A549 (cell line): ENCODE measurements at regions not wholly inside any gene's neighbourhood (a gene's known extent, or its start where the extent isn't known, plus 50 kb on each side); places are given as distances from the start of the nearest gene placed in this dataset.

Experiments
- ATAC-seq, 2 experiments: fragments of 200-7000 bp in 1 of 2; fragments of >200 bp in 1 of 2; cut with Nextera tagmentation in 1 of 2; cut with Tn5 transposase in 1 of 2; 3 replicates each; pipeline versions ENCODE4 v1.8.0 to v1.9.1; 2018 to 2020; ENCODE audit warnings: mild to moderate bottlenecking in 1 of 2, moderate library complexity in 1 of 2
- CTCF ChIA-PET: fragments of 300-600 bp; sonication (Branson Sonifier 250); formaldehyde crosslinking; extraction: SDS; loops from one replicate; lab custom pipeline; 2021; ENCODE audit warnings: antibody characterized with exemption, inconsistent platforms; lab: Yijun Ruan, JAX
- POLR2A ChIA-PET: fragments of 350-600 bp; formaldehyde crosslinking; extraction: SDS; loops from one replicate; lab custom pipeline; 2021; ENCODE audit warnings: antibody characterized with exemption, inconsistent platforms; lab: Yijun Ruan, JAX
- DNase-seq, 2 experiments: peaks; one replicate each; pipeline versions ENCODE4 v3.0.0 to v3.0.0-alpha.2; 2011 to 2016; ENCODE audit warnings: low read depth in 1 of 2, low spot score in 1 of 2
- FAIRE-seq: peaks from 2 replicates; lab custom pipeline; 2011; peaks lifted over from hg19 to GRCh38; lab: Jason Lieb, UNC
- H3K27ac ChIP-seq, 2 experiments: fragments of >200 bp; sonication (Bioruptor Twin); formaldehyde crosslinking; 3 replicates each; pipeline ENCODE4 v1.5.1; 2016 to 2017
- H3K4me1 ChIP-seq: fragments of >200 bp; sonication (Bioruptor Twin); formaldehyde crosslinking; 3 replicates; pipeline ENCODE4 v1.6.1; 2016
- H3K4me2 ChIP-seq: fragments of >200 bp; sonication (Bioruptor Twin); formaldehyde crosslinking; 3 replicates; pipeline ENCODE4 v1.6.1; 2016
- H3K4me3 ChIP-seq: fragments of >200 bp; sonication (Bioruptor Twin); formaldehyde crosslinking; 3 replicates; pipeline ENCODE4 v1.5.1; 2016
- H3K9me3 ChIP-seq: fragments of >200 bp; sonication (Bioruptor Twin); formaldehyde crosslinking; 3 replicates; pipeline ENCODE4 v1.6.1; 2016
- BHLHE40 ChIP-seq: IDR thresholded peaks from 2 replicates; pipeline ENCODE4 v1.6.1; 2012; ENCODE audit warnings: low read depth, low read length, inconsistent platforms
- CBX2 ChIP-seq: fragments of 200-600 bp; sonication (generic); IDR thresholded peaks from 2 replicates; pipeline ENCODE4 v1.6.1; 2016; ENCODE audit warnings: low read depth, mild to moderate bottlenecking, borderline replicate concordance
- CHD2 ChIP-seq: fragments of 150-350 bp; IDR thresholded peaks from 2 replicates; pipeline ENCODE4 v1.6.1; 2014; ENCODE audit warnings: low read length; ENCODE audit not compliant: partially characterized antibody
- EHF ChIP-seq: fragments of 250-450 bp; sonication (Bioruptor Pico); IDR thresholded peaks from 2 replicates; pipeline ENCODE4 v1.5.0; 2020; ENCODE audit warnings: mild to moderate bottlenecking
- EHMT2 ChIP-seq: fragments of 200-600 bp; sonication (generic); IDR thresholded peaks from 2 replicates; pipeline ENCODE4 v1.6.1; 2016; ENCODE audit warnings: antibody characterized with exemption, low read depth, mild to moderate bottlenecking, moderate library complexity
- ELK1 ChIP-seq: fragments of 150-350 bp; IDR thresholded peaks from 2 replicates; pipeline ENCODE4 v1.6.1; 2014; ENCODE audit warnings: low read depth, mild to moderate bottlenecking, low read length
- EP300 ChIP-seq, 2 experiments: fragments of >200 bp; sonication (Bioruptor Twin); formaldehyde crosslinking; IDR thresholded peaks; 2 replicates in 1 of 2; 3 replicates in 1 of 2; pipeline ENCODE4 v1.6.1; 2016 to 2017
- FOSB ChIP-seq: fragments of 250-450 bp; sonication (Bioruptor Pico); IDR thresholded peaks from 2 replicates; pipeline ENCODE4 v1.5.0; 2020; ENCODE audit warnings: mild to moderate bottlenecking, moderate library complexity
- FOXS1 ChIP-seq: fragments of 250-450 bp; sonication (Bioruptor Pico); IDR thresholded peaks from 2 replicates; pipeline ENCODE4 v1.5.0; 2020; ENCODE audit warnings: mild to moderate bottlenecking, moderate library complexity
- HDAC2 ChIP-seq: fragments of 200-600 bp; sonication (generic); IDR thresholded peaks from 2 replicates; pipeline ENCODE4 v1.6.1; 2016
- HES2 ChIP-seq: fragments of >200 bp; sonication (Bioruptor Twin); formaldehyde crosslinking; IDR thresholded peaks from 2 replicates; pipeline ENCODE4 v1.6.1; 2016
- HEYL ChIP-seq: fragments of 250-450 bp; sonication (Bioruptor Pico); IDR thresholded peaks from 2 replicates; pipeline ENCODE4 v1.8.0; 2021; ENCODE audit warnings: mild to moderate bottlenecking, moderate library complexity
- HMGXB4 ChIP-seq: fragments of 250-450 bp; sonication (Bioruptor Pico); IDR thresholded peaks from 2 replicates; pipeline ENCODE4 v1.5.0; 2021; ENCODE audit warnings: mild to moderate bottlenecking, moderate library complexity, borderline replicate concordance
- HOXA7 ChIP-seq: fragments of 250-450 bp; sonication (Bioruptor Pico); IDR thresholded peaks from 2 replicates; pipeline ENCODE4 v1.5.0; 2020; ENCODE audit warnings: mild to moderate bottlenecking, moderate library complexity
- HOXB5 ChIP-seq: fragments of 250-450 bp; sonication (Bioruptor Pico); IDR thresholded peaks from 2 replicates; pipeline ENCODE4 v1.5.0; 2020; ENCODE audit warnings: mild to moderate bottlenecking, moderate library complexity
- JUN ChIP-seq, 2 experiments: fragments of >200 bp; sonication (Bioruptor Twin); formaldehyde crosslinking; IDR thresholded peaks; 2 replicates in 1 of 2; 3 replicates in 1 of 2; pipeline ENCODE4 v1.6.1; 2016 to 2017
- JUNB ChIP-seq: fragments of >200 bp; sonication (Bioruptor Twin); formaldehyde crosslinking; IDR thresholded peaks from 2 replicates; pipeline ENCODE4 v1.6.1; 2016
- MAFK ChIP-seq: fragments of 450-650 bp; IDR thresholded peaks from 2 replicates; pipeline ENCODE4 v1.6.1; 2014; ENCODE audit not compliant: partially characterized antibody
- NPAS2 ChIP-seq: fragments of 250-450 bp; sonication (Bioruptor Pico); IDR thresholded peaks from 2 replicates; pipeline ENCODE4 v1.8.0; 2022; ENCODE audit warnings: mild to moderate bottlenecking, moderate library complexity, borderline replicate concordance
- POLR2A ChIP-seq: IDR thresholded peaks from 2 replicates; pipeline ENCODE4 v1.6.1; 2012; ENCODE audit warnings: mild to moderate bottlenecking, low read length
- RARB ChIP-seq: fragments of 250-450 bp; sonication (Bioruptor Pico); IDR thresholded peaks from 2 replicates; pipeline ENCODE4 v1.8.0; 2021; ENCODE audit warnings: mild to moderate bottlenecking, moderate library complexity
- RCOR1 ChIP-seq: fragments of 150-350 bp; IDR thresholded peaks from 2 replicates; pipeline ENCODE4 v1.6.1; 2014; ENCODE audit warnings: antibody characterized with exemption, low read length, low read depth
- SREBF2 ChIP-seq: fragments of 450-650 bp; IDR thresholded peaks from 2 replicates; pipeline ENCODE4 v1.6.1; 2014; ENCODE audit warnings: mild to moderate bottlenecking, moderate library complexity
- TFCP2L1 ChIP-seq: fragments of 250-450 bp; sonication (Bioruptor Pico); IDR thresholded peaks from 2 replicates; pipeline ENCODE4 v1.5.0; 2021; ENCODE audit warnings: mild to moderate bottlenecking
- TP53 ChIP-seq: fragments of 250-450 bp; sonication (Bioruptor Pico); IDR thresholded peaks from 2 replicates; pipeline ENCODE4 v1.5.0; 2021; ENCODE audit warnings: mild to moderate bottlenecking, moderate library complexity
- ZNF302 ChIP-seq: fragments of 250-450 bp; sonication (Bioruptor Pico); IDR thresholded peaks from 2 replicates; pipeline ENCODE4 v1.9.0; 2021; ENCODE audit warnings: inconsistent platforms, mild to moderate bottlenecking, moderate library complexity
- ZSCAN20 ChIP-seq: fragments of 250-450 bp; sonication (Bioruptor Pico); IDR thresholded peaks from 2 replicates; pipeline ENCODE4 v1.8.0; 2022; ENCODE audit warnings: mild to moderate bottlenecking, moderate library complexity
- WGBS: methylation state at CpG from one replicate; pipeline ENCODE4 v1.1.6; 2017; ENCODE audit errors: missing lambda C conversion rate; 5-methylcytosine and 5-hydroxymethylcytosine counted together

GRCh38 chr7:20927976-20928375, 141.3 kb upstream of the SP8 start:
- FAIRE-seq (no peak), ATAC-seq (no peak), DNase-seq (no peak)
- H3K4me1 ChIP-seq = no peaks in the 10 kb centered on the region
- POLR2A ChIA-PET = no interaction called here
- CTCF ChIA-PET = no interaction called here
- no peaks in the 10 kb centered on the region for H3K9me3 ChIP-seq
- H3K27ac ChIP-seq = no peak overlapping the region
- TF ChIP-seq POLR2A (no peak), ELK1 (no peak), HES2 (no peak), FOSB (CRISPR knock-in tag) (no peak), JUNB (no peak), CHD2 (no peak), EP300 (IDR thresholded peaks at IDR 0.05) (no peak), CBX2 (no peak), EHF (CRISPR knock-in tag) (no peak), HDAC2 (no peak), HEYL (CRISPR knock-in tag) (no peak), HOXB5 (CRISPR knock-in tag) (no peak), ZSCAN20 (CRISPR knock-in tag) (no peak)
- WGBS = 5% methylated on average over 1 of the region's 1 CpG
- no peak overlapping the region for H3K4me3 ChIP-seq
- no peak overlapping the region for H3K4me2 ChIP-seq

DNA sequence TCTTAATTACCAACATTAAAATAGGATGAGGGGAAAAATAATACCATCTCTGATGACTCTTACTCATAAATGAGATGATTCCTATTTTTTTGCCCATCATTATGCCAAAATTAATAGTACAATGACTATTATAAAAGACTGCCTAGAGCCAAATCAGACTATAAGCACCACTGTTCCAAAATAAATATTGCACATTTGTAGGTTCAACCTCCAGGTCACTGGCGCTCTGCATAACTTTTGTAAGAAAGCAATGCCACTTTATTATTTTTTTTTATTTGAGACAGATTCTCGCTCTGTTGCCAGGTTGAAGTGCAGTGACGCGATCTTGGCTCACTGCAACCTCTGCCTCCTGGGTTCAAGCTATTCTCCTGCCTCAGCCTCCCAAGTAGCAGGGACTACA, 142.5 kb upstream of the SP8 start:
- Histone ChIP-seq H3K4me1 (no peaks in the 10 kb centered on the region), H3K4me2 (no peak overlapping the region), H3K9me3 (no peaks in the 10 kb centered on the region), H3K4me3 (no peak overlapping the region), H3K27ac (no peak overlapping the region)
- FAIRE-seq (no peak), ATAC-seq (no peak), DNase-seq (no peak)
- ChIA-PET POLR2A (no interaction called here), CTCF (no interaction called here)
- TF ChIP-seq RARB (CRISPR knock-in tag) (no peak), ZNF302 (CRISPR knock-in tag) (no peak), SREBF2 (no peak), BHLHE40 (no peak), NPAS2 (no peak), RCOR1 (no peak), HMGXB4 (no peak), HOXA7 (CRISPR knock-in tag) (no peak), TFCP2L1 (CRISPR knock-in tag) (no peak), FOSB (CRISPR knock-in tag) (no peak), FOXS1 (CRISPR knock-in tag) (no peak), EHF (CRISPR knock-in tag) (no peak), TP53 (no peak), JUN (IDR thresholded peaks at IDR 0.05) (no peak), HEYL (CRISPR knock-in tag) (no peak), MAFK (no peak), JUNB (no peak), EHMT2 (no peak)
- WGBS = 4% methylated on average over 4 of the region's 4 CpGs
